Upper lobe of right lung (tissue), 1 donor: ENCODE measurements at regions not wholly inside any gene's neighbourhood (a gene's known extent, or its start where the extent isn't known, plus 50 kb on each side); places are given as distances from the start of the nearest gene placed in this dataset.

Experiments
- ATAC-seq: fragments of 200-7000 bp; cut with Tn5 transposase; one replicate; pipeline ENCODE4 v1.9.1; 2020; ENCODE audit warnings: mild to moderate bottlenecking, moderate library complexity
- DNase-seq: peaks from one replicate; pipeline ENCODE4 v3.0.0-alpha.2; 2020
- H3K27ac ChIP-seq: fragments of 200-600 bp; one replicate; pipeline ENCODE4 v1.8.0; 2022
- H3K27me3 ChIP-seq: fragments of 200-600 bp; one replicate; pipeline ENCODE4 v1.8.0; 2022; ENCODE audit warnings: mild to moderate bottlenecking
- H3K36me3 ChIP-seq: fragments of 200-600 bp; one replicate; pipeline ENCODE4 v1.8.0; 2022
- H3K4me1 ChIP-seq: fragments of 200-600 bp; one replicate; pipeline ENCODE4 v1.8.0; 2022
- H3K4me3 ChIP-seq: fragments of 200-600 bp; one replicate; pipeline ENCODE4 v1.8.0; 2022; ENCODE audit warnings: mild to moderate bottlenecking
- H3K9me3 ChIP-seq: fragments of 200-600 bp; one replicate; pipeline ENCODE4 v1.8.0; 2022
- intact Hi-C: fragments of 100-400 bp; cut with DNase I; formaldehyde crosslinking; loops from one replicate; pipeline ENCODE4 v1.11.0; 2022
- TF ChIP-seq, protein P1 (sequence below): fragments of 200-600 bp; IDR thresholded peaks from one replicate; pipeline ENCODE4 v1.8.0; 2022; ENCODE audit warnings: antibody characterized with exemption
- donor health status: DM: no; HTN: yes; CAD: no; lungs with severe emphysema.

DNA sequence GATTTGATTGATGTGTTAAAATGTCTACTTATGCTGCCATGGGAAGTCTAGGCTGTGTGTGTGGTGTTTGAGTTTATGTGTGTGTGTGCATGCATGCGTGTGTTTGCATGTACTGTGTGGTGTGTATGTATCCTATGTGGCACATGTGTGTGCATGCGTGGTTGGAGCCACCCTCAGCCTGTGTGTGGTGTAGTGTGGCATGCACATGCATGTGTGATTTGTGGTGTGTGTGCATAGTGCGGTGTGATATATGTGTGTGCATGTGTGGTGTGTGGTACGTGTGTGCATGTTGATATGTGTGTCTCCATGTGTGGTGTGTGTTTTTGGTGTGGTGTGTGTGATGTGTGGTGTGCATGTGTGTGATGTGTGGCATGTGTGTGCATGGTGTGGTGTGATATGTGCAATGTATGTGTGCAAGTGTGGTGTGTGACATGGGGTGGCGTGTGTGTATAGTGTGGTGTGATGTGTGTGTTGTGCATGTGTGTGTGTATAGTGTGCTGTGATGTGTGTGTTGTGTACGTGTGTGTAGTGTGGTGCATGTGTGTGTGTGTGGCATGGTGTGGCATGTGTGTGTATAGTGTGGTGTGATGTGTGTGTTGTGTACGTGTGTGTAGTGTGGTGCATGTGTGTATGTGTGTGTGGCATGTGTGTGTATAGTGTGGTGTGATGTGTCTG lies 66.6 kb upstream of the HDAC4 start:
- DNase-seq, result no peak

DNA sequence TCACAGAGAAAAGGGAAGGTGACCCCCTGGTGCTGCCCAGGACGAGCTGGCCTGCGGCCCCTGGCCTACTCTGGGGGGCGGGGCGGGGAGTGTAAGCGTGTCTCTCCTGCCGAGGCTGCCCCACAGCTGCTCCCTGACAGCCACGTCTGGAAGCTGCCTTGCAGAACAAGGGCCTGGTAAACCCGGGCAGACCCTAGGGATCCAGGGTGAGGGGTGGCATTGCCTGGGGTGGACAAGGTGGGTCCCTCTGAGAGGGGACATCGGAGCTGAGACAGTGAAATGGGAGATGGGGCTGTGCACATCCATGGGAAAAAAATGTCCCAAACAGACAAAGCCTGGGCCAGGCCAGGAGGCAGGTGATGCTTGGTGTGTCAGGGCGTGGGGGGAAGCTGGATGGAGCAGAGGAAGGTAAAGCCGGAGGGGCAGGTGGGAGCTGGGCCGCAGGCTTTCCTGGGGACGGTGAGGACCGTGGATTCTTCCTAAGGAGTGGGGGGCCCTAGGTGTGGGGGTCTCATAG lies 66.0 kb upstream of the HDAC4 start:
- Histone ChIP-seq H3K4me1 (no peaks in the 10 kb centered on the region), H3K27me3 (no peaks in the 10 kb centered on the region), H3K9me3 (no peaks in the 10 kb centered on the region), H3K36me3 (no peaks in the 10 kb centered on the region), H3K27ac (no peak overlapping the region), H3K4me3 (no peak overlapping the region)
- intact Hi-C loops, result no loop called here
- DNase-seq (peak; percentile 59), ATAC-seq (no peak)
- TF ChIP-seq, protein P1, sequence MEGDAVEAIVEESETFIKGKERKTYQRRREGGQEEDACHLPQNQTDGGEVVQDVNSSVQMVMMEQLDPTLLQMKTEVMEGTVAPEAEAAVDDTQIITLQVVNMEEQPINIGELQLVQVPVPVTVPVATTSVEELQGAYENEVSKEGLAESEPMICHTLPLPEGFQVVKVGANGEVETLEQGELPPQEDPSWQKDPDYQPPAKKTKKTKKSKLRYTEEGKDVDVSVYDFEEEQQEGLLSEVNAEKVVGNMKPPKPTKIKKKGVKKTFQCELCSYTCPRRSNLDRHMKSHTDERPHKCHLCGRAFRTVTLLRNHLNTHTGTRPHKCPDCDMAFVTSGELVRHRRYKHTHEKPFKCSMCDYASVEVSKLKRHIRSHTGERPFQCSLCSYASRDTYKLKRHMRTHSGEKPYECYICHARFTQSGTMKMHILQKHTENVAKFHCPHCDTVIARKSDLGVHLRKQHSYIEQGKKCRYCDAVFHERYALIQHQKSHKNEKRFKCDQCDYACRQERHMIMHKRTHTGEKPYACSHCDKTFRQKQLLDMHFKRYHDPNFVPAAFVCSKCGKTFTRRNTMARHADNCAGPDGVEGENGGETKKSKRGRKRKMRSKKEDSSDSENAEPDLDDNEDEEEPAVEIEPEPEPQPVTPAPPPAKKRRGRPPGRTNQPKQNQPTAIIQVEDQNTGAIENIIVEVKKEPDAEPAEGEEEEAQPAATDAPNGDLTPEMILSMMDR, result no peak

More for the DNA sequence above, 66.6 kb upstream of the HDAC4 start:
- ATAC-seq, result no peak
- no peaks in the 10 kb centered on the region for H3K27me3 ChIP-seq
- no peaks in the 10 kb centered on the region for H3K4me1 ChIP-seq
- no peak overlapping the region for H3K4me3 ChIP-seq
- no peaks in the 10 kb centered on the region for H3K36me3 ChIP-seq
- TF ChIP-seq, protein P1, result no peak
- no peaks in the 10 kb centered on the region for H3K9me3 ChIP-seq
- no peak overlapping the region for H3K27ac ChIP-seq
- intact Hi-C loops, result no loop called here

DNA sequence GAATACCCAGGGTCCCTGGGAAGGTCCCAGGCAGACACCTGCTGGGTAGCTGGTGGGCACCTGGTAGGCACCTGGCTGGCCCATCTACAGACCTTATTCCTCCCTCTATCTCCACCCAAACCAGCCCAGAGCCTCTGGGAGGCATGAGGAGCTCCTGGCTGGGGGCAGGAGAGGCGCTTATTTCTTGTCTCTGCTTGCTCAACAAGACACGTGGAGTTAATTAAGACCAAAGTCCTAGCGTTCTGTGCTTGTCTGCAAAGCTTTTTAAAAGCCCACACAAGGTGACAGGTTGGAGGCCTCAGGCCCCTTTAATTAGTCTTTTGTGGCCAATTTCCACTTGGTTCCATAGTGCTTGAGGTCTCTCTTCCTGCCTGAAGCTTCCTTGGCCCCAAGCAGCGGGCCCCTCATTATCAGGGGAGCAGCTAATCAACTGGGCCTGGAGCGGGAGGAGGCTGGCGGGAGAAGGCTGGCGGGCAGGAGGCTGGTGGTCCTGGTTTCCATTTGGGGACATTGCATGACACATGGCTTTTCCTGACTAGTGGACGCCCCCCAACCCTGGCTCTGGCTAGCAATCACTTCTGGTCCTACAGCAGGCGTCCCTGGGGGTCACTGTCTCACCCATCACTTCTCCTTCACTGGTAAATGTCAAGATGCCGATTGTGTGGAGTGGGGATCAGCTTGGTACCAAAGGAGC lies 65.4 kb upstream of the HDAC4 start:
- peak; percentile 62 for DNase-seq
- TF ChIP-seq, protein P1, result no peak
- Histone ChIP-seq H3K9me3 (no peaks in the 10 kb centered on the region), H3K36me3 (no peaks in the 10 kb centered on the region), H3K27me3 (no peaks in the 10 kb centered on the region), H3K27ac (peak overlapping the region; percentile 68), H3K4me1 (no peaks in the 10 kb centered on the region), H3K4me3 (no peak overlapping the region)
- ATAC-seq, result no peak
- intact Hi-C loops, result no loop called here

DNA sequence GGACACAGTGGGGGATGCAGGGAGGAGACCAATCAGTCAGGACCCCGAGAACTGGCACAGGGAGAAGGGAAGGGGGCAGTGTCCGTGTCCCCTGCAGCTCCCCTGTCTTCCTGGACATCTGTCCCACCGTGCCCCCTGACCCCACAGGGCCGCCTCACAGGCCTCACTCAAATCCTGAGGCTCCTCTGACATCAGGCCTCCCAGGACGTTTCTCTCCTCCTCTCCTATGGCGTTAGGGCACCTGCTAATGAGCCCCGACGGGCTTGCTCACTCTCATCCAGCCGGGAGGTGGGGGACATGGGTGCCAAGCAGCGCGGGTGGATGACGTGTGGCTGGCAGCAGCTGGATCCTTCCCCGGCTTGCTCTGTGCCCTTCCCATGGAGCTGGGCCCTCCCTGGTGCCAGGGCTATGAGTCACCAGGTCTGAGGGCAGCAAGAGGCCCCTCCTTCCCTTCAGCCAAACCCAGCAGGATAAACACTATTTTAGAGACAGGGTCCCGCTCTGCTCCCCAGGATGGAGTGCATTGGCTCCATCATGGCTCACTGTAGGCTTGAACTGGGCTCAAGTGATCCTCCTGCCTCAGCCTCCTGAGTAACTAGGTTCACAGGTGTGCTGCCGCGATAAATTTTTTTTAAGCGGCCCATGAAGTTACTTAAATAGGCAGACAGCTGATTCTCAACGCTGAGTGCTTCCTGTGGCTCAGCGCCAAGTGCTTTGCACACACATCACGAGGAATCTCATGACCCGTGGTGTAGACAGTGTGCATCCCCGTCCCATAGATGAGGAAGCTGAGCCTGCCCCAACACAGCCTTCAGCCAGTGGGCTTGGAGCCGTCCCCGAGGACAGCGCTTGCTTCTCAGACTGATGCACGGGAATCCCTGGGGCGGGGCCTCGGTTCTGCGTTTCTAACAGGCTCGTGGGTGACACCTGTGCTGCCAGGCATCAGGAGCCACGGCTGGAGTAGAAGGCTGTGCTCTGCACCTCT lies 64.5 kb upstream of the HDAC4 start:
- intact Hi-C loops, result no loop called here
- TF ChIP-seq, protein P1, result no peak
- Histone ChIP-seq H3K9me3 (no peaks in the 10 kb centered on the region), H3K4me3 (no peak overlapping the region), H3K4me1 (no peaks in the 10 kb centered on the region), H3K36me3 (no peaks in the 10 kb centered on the region), H3K27ac (peak overlapping the region; percentile 77), H3K27me3 (no peaks in the 10 kb centered on the region)
- DNase-seq (peak; percentile 90), ATAC-seq (peak; percentile 88)

DNA sequence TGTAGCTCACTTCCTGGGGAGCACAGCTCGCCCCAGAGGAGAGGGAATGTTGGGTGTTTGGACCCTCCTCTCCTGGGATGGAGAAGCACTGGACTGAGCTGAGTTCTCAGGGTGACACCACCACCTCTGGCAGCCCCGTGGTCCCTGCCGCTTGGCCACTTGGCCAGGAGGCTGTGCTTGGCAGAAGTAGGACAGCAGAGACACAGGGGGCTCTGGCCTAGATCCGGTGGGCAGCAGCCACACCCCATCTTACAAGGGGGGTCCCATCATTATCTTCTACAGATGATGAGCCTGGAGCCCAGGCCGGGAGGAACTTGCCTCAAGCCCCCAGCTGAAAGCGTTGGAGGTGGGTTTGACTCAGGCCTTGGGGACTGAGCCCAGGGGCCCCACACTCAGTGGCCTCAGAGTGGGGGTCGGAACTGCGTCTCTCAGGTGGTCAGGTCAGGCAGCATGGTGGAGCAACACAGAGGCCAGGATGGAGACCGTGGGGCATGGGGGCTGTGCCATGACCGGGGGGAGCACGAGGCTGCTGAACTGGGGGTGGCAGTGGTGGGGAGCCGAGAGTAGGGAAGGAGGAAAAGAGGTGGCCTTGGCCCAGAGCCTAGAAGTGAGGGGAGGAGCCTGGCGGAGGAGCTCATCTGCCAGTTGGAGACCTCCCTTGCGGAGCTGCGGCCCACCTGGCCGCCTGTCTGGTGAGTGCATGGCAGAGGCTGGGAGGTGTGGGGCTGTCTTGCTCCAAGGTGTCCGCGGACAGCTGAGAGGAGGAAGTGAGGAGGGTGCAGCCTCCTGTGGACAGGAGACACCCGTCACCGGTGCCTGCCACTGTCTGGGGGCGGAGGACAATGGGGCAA lies 63.6 kb upstream of the HDAC4 start:
- TF ChIP-seq, protein P1, result no peak
- Histone ChIP-seq H3K27me3 (no peaks in the 10 kb centered on the region), H3K4me1 (no peaks in the 10 kb centered on the region), H3K4me3 (no peak overlapping the region), H3K9me3 (no peaks in the 10 kb centered on the region), H3K27ac (peak overlapping the region; percentile 77), H3K36me3 (no peaks in the 10 kb centered on the region)
- ATAC-seq, result peak; percentile 4
- intact Hi-C loops, result no loop called here
- DNase-seq, result peak; percentile 63
